ENCODE measurements at regions not wholly inside any gene's neighbourhood (a gene's known extent, or its start where the extent isn't known, plus 50 kb on each side); places are given as distances from the start of the nearest gene placed in this dataset.

DNA sequence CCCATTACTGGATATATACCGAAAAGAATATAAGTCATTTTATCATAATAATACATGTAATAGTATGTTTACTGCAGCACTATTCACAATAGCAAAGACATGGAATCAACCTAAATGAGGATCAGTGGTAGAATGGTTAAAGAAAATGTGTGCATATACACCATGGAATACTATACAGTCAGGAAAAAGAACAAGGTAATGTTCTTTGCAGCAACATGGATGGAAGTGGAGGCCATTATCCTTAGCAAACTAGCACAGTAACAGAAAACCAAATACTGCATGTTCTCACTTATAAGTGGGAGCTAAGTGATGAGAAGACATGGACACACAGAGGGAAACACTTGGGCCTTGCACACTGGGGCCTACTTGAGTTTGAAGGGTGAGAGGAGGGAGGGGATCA is 207.4 kb upstream of the APOOL start:
- TF ChIP-seq CTCF (IDR thresholded peaks at IDR 0.05; ENCODE audit: insufficient read depth, low read depth, low read length) (no peak), EZH2 (IDR thresholded peaks at IDR 0.05; ENCODE audit: insufficient read depth, low read length) (no peak)

Measured in astrocyte (in vitro differentiated cells and primary cell).